ENCODE measurements at regions not wholly inside any gene's neighbourhood (a gene's known extent, or its start where the extent isn't known, plus 50 kb on each side); places are given as distances from the start of the nearest gene placed in this dataset.

GRCh38 chr7:68542831-68543230 lies 1055.4 kb upstream of the AUTS2 start:
- Histone ChIP-seq H3K9me3 (ENCODE audit: control insufficient read depth in 2 of 2, insufficient read depth in 1 of 2, low read depth in 1 of 2, low read length in 1 of 2) (no peaks in the 10 kb centered on the region), H3K4me1 (ENCODE audit: control insufficient read depth in 3 of 3, insufficient read depth in 2 of 3, low read depth in 1 of 3, low read length in 2 of 3) (no peaks in the 10 kb centered on the region), H3K4me3 (ENCODE audit: low read depth in 1 of 3, low read length in 3 of 3) (no peak overlapping the region), H3K36me3 (ENCODE audit: control insufficient read depth in 3 of 3, insufficient read depth in 2 of 3, low read depth in 1 of 3, low read length in 3 of 3) (no peaks in the 10 kb centered on the region), H3K27ac (ENCODE audit: low read depth in 1 of 3, low read length in 2 of 3) (no peak overlapping the region), H3K27me3 (ENCODE audit: control insufficient read depth in 3 of 3, insufficient read depth in 3 of 3, low read length in 3 of 3) (no peaks in the 10 kb centered on the region)
- no peak for DNase-seq
- 57 to 78% (median 64%) methylated on average over 3 of the region's 3 CpGs for WGBS, 3 donors
- no peak for FAIRE-seq

GRCh38 chr7:68544851-68545250 lies 1053.4 kb upstream of the AUTS2 start:
- H3K27ac ChIP-seq (ENCODE audit: low read depth in 1 of 3, low read length in 2 of 3), result no peak overlapping the region
- H3K27me3 ChIP-seq (ENCODE audit: control insufficient read depth in 3 of 3, insufficient read depth in 3 of 3, low read length in 3 of 3), result no peaks in the 10 kb centered on the region
- H3K9me3 ChIP-seq (ENCODE audit: control insufficient read depth in 2 of 2, insufficient read depth in 1 of 2, low read depth in 1 of 2, low read length in 1 of 2), result no peaks in the 10 kb centered on the region
- no peak for FAIRE-seq
- H3K4me1 ChIP-seq (ENCODE audit: control insufficient read depth in 3 of 3, insufficient read depth in 2 of 3, low read depth in 1 of 3, low read length in 2 of 3), result no peaks in the 10 kb centered on the region
- H3K36me3 ChIP-seq (ENCODE audit: control insufficient read depth in 3 of 3, insufficient read depth in 2 of 3, low read depth in 1 of 3, low read length in 3 of 3), result no peaks in the 10 kb centered on the region
- DNase-seq, result no peak
- WGBS, 3 donors, result 57 to 70% (median 63%) methylated on average over 4 of the region's 4 CpGs
- no peak overlapping the region for H3K4me3 ChIP-seq (ENCODE audit: low read depth in 1 of 3, low read length in 3 of 3)

DNA sequence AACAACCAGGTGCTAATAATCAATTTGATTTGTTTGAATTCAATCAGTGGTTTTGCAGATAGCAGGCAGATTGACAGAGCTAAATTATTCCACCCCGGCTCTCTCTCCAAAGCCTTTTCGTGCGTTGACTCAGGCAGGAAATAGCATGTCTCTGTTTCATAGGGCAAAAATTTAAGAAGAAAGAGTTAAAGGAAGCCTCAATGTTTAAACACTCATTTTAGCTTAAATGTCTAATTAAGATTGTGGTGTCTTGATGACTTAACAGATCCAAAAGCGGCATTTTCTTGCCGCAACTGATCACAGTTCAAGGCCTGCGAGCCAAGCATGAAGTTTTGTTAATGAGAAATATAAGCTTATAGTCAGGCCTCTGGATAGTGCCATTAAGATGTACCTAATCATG lies 1051.1 kb upstream of the AUTS2 start:
- Histone ChIP-seq H3K27me3 (ENCODE audit: control insufficient read depth in 3 of 3, insufficient read depth in 3 of 3, low read length in 3 of 3) (no peaks in the 10 kb centered on the region), H3K4me1 (ENCODE audit: control insufficient read depth in 3 of 3, insufficient read depth in 2 of 3, low read depth in 1 of 3, low read length in 2 of 3) (no peaks in the 10 kb centered on the region), H3K4me3 (ENCODE audit: low read depth in 1 of 3, low read length in 3 of 3) (no peak overlapping the region), H3K27ac (ENCODE audit: low read depth in 1 of 3, low read length in 2 of 3) (no peak overlapping the region), H3K36me3 (ENCODE audit: control insufficient read depth in 3 of 3, insufficient read depth in 2 of 3, low read depth in 1 of 3, low read length in 3 of 3) (no peaks in the 10 kb centered on the region), H3K9me3 (ENCODE audit: control insufficient read depth in 2 of 2, insufficient read depth in 1 of 2, low read depth in 1 of 2, low read length in 1 of 2) (no peaks in the 10 kb centered on the region)
- DNase-seq (no peak), FAIRE-seq (no peak)
- 63 to 72% (median 72%) methylated on average over 6 of the region's 6 CpGs for WGBS, 3 donors

- Histone ChIP-seq H3K27me3 (ENCODE audit: control insufficient read depth in 3 of 3, insufficient read depth in 3 of 3, low read length in 3 of 3) (no peaks in the 10 kb centered on the region), H3K4me3 (ENCODE audit: low read depth in 1 of 3, low read length in 3 of 3) (no peak overlapping the region), H3K4me1 (ENCODE audit: control insufficient read depth in 3 of 3, insufficient read depth in 2 of 3, low read depth in 1 of 3, low read length in 2 of 3) (no peaks in the 10 kb centered on the region), H3K9me3 (ENCODE audit: control insufficient read depth in 2 of 2, insufficient read depth in 1 of 2, low read depth in 1 of 2, low read length in 1 of 2) (no peaks in the 10 kb centered on the region), H3K36me3 (ENCODE audit: control insufficient read depth in 3 of 3, insufficient read depth in 2 of 3, low read depth in 1 of 3, low read length in 3 of 3) (no peaks in the 10 kb centered on the region), H3K27ac (ENCODE audit: low read depth in 1 of 3, low read length in 2 of 3) (no peak overlapping the region)
- 23 to 53% (median 51%) methylated on average over 10 of the region's 10 CpGs for WGBS, 3 donors
- FAIRE-seq (no peak), DNase-seq (peak; percentile 3 to 14)
Measured at GRCh38 chr7:68547799-68548198, 1050.5 kb upstream of the AUTS2 start.

GRCh38 chr7:68550027-68550426 lies 1048.2 kb upstream of the AUTS2 start:
- Histone ChIP-seq H3K27me3 (ENCODE audit: control insufficient read depth in 3 of 3, insufficient read depth in 3 of 3, low read length in 3 of 3) (no peaks in the 10 kb centered on the region), H3K4me1 (ENCODE audit: control insufficient read depth in 3 of 3, insufficient read depth in 2 of 3, low read depth in 1 of 3, low read length in 2 of 3) (no peaks in the 10 kb centered on the region), H3K36me3 (ENCODE audit: control insufficient read depth in 3 of 3, insufficient read depth in 2 of 3, low read depth in 1 of 3, low read length in 3 of 3) (no peaks in the 10 kb centered on the region), H3K27ac (ENCODE audit: low read depth in 1 of 3, low read length in 2 of 3) (no peak overlapping the region), H3K9me3 (ENCODE audit: control insufficient read depth in 2 of 2, insufficient read depth in 1 of 2, low read depth in 1 of 2, low read length in 1 of 2) (no peaks in the 10 kb centered on the region), H3K4me3 (ENCODE audit: low read depth in 1 of 3, low read length in 3 of 3) (no peak overlapping the region)
- WGBS, 3 donors, result 91 to 92% (median 91%) methylated on average over 2 of the region's 2 CpGs
- FAIRE-seq (no peak), DNase-seq (no peak)

- Histone ChIP-seq H3K36me3 (ENCODE audit: control insufficient read depth in 3 of 3, insufficient read depth in 2 of 3, low read depth in 1 of 3, low read length in 3 of 3) (no peaks in the 10 kb centered on the region), H3K4me1 (ENCODE audit: control insufficient read depth in 3 of 3, insufficient read depth in 2 of 3, low read depth in 1 of 3, low read length in 2 of 3) (no peaks in the 10 kb centered on the region), H3K27ac (ENCODE audit: low read depth in 1 of 3, low read length in 2 of 3) (no peak overlapping the region), H3K4me3 (ENCODE audit: low read depth in 1 of 3, low read length in 3 of 3) (no peak overlapping the region), H3K9me3 (ENCODE audit: control insufficient read depth in 2 of 2, insufficient read depth in 1 of 2, low read depth in 1 of 2, low read length in 1 of 2) (no peaks in the 10 kb centered on the region), H3K27me3 (ENCODE audit: control insufficient read depth in 3 of 3, insufficient read depth in 3 of 3, low read length in 3 of 3) (no peaks in the 10 kb centered on the region)
- FAIRE-seq, result no peak
- 42 to 66% (median 53%) methylated on average over 3 of the region's 3 CpGs for WGBS, 3 donors
- no peak for DNase-seq
Measured at GRCh38 chr7:68550635-68551034, 1047.6 kb upstream of the AUTS2 start.

DNA sequence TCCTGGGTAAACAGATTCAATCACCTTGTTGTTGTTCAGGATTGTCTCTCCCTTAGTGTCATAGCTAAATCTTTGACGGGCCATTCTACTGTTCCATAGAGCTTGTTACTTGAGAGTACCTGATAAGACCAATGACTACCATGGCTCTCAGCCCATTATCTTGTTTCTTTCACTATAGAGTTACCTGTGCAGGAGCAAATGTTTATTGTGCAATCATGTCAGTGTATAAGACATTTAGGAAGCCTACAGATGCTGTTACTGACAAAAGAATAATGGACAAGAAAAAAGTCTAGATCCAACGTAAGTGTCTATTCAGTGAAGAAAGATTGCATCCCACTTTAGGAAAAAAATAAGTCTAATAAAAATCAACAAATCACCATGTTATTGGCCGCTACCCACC lies 1041.7 kb upstream of the AUTS2 start:
- H3K4me3 ChIP-seq (ENCODE audit: low read depth in 1 of 3, low read length in 3 of 3), result no peak overlapping the region
- H3K27me3 ChIP-seq (ENCODE audit: control insufficient read depth in 3 of 3, insufficient read depth in 3 of 3, low read length in 3 of 3), result no peaks in the 10 kb centered on the region
- H3K27ac ChIP-seq (ENCODE audit: low read depth in 1 of 3, low read length in 2 of 3), result no peak overlapping the region
- no peaks in the 10 kb centered on the region for H3K9me3 ChIP-seq (ENCODE audit: control insufficient read depth in 2 of 2, insufficient read depth in 1 of 2, low read depth in 1 of 2, low read length in 1 of 2)
- DNase-seq (no peak), FAIRE-seq (no peak)
- H3K4me1 ChIP-seq (ENCODE audit: control insufficient read depth in 3 of 3, insufficient read depth in 2 of 3, low read depth in 1 of 3, low read length in 2 of 3), result no peaks in the 10 kb centered on the region
- no peaks in the 10 kb centered on the region for H3K36me3 ChIP-seq (ENCODE audit: control insufficient read depth in 3 of 3, insufficient read depth in 2 of 3, low read depth in 1 of 3, low read length in 3 of 3)
- WGBS, 3 donors, result 77 to 84% (median 82%) methylated on average over 3 of the region's 3 CpGs

DNA sequence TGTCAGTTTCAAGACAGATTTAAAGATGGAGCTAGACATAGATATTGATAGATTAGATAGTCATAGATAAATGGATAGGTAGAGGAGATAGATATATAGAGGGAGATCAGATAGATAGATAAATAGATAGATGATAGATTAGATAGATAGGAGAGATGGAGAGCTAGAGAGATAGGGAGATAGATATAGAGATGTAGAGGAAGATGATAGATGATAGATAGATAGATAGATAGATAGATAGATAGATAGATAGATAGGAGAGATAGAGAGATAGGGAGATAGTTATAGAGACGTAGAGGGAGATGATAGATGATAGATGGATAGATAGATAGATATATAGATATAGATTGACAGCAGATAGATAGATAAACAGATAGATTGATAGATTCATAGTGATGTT lies 1038.8 kb upstream of the AUTS2 start:
- FAIRE-seq (no peak), DNase-seq (no peak)
- no peaks in the 10 kb centered on the region for H3K4me1 ChIP-seq (ENCODE audit: control insufficient read depth in 3 of 3, insufficient read depth in 2 of 3, low read depth in 1 of 3, low read length in 2 of 3)
- H3K4me3 ChIP-seq (ENCODE audit: low read depth in 1 of 3, low read length in 3 of 3), result no peak overlapping the region
- H3K27me3 ChIP-seq (ENCODE audit: control insufficient read depth in 3 of 3, insufficient read depth in 3 of 3, low read length in 3 of 3), result no peaks in the 10 kb centered on the region
- H3K27ac ChIP-seq (ENCODE audit: low read depth in 1 of 3, low read length in 2 of 3), result no peak overlapping the region
- H3K9me3 ChIP-seq (ENCODE audit: control insufficient read depth in 2 of 2, insufficient read depth in 1 of 2, low read depth in 1 of 2, low read length in 1 of 2), result no peaks in the 10 kb centered on the region
- H3K36me3 ChIP-seq (ENCODE audit: control insufficient read depth in 3 of 3, insufficient read depth in 2 of 3, low read depth in 1 of 3, low read length in 3 of 3), result no peaks in the 10 kb centered on the region
- WGBS, 3 donors, result 75 to 93% (median 92%) methylated on average over 1 of the region's 1 CpG

DNA sequence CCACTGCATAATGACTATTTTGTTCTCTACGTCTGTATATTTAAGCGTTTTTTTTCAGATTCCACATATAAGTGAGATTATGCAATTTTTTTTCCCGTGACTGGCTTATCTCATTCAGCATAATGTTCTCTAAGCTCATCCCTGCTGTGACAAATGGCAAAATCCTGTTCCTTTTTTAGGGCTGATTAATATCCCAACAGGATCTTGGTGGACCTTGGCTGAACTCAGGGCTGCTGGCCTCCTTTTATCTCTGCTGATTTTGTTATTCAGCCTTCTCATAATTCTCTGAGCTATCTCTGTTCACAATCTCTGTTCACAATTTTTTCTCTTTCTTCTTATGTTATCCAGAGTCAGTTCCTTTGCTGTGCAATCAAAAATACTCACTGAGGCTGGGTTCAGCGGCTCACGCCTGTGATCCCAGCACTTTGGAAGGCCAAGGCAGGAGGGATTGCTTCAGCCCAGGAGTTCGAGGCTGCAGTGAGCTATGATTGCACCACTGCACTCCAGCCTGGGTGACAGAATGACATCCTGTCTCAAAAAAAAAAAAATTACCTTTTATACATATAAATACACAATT lies 1035.9 kb upstream of the AUTS2 start:
- Histone ChIP-seq H3K4me1 (ENCODE audit: control insufficient read depth in 3 of 3, insufficient read depth in 2 of 3, low read depth in 1 of 3, low read length in 2 of 3) (no peaks in the 10 kb centered on the region), H3K4me3 (ENCODE audit: low read depth in 1 of 3, low read length in 3 of 3) (no peak overlapping the region), H3K36me3 (ENCODE audit: control insufficient read depth in 3 of 3, insufficient read depth in 2 of 3, low read depth in 1 of 3, low read length in 3 of 3) (no peaks in the 10 kb centered on the region), H3K9me3 (ENCODE audit: control insufficient read depth in 2 of 2, insufficient read depth in 1 of 2, low read depth in 1 of 2, low read length in 1 of 2) (peaks cover 0 to 4% of the 10 kb centered on the region in 2 donors), H3K27ac (ENCODE audit: low read depth in 1 of 3, low read length in 2 of 3) (no peak overlapping the region), H3K27me3 (ENCODE audit: control insufficient read depth in 3 of 3, insufficient read depth in 3 of 3, low read length in 3 of 3) (no peaks in the 10 kb centered on the region)
- WGBS, 3 donors, result 67 to 77% (median 69%) methylated on average over 6 of the region's 6 CpGs
- DNase-seq, result no peak
- FAIRE-seq, result no peak

All from small intestine (tissue), 7 donors.